Effector memory CD8-positive, alpha-beta T cell (primary cell): ENCODE measurements at regions not wholly inside any gene's neighbourhood (a gene's known extent, or its start where the extent isn't known, plus 50 kb on each side); places are given as distances from the start of the nearest gene placed in this dataset.

Experiments
- ATAC-seq: fragments of 150-1000 bp; cut with Tn5 transposase; replicated peaks from 2 replicates; pipeline ENCODE4 v1.10.0; 2021; ENCODE audit warnings: mild to moderate bottlenecking, moderate library complexity
- DNase-seq, 3 experiments: peaks; one replicate each; pipeline ENCODE4 v3.0.0; 2021
- H3K27ac Mint-ChIP-seq, 2 donors: one replicate each; pipeline ENCODE4 v1.8.0; 2022; ENCODE audit warnings: mild to moderate bottlenecking in 2 of 2, mixed read lengths in 2 of 2, moderate library complexity in 2 of 2
- H3K27me3 Mint-ChIP-seq, 2 donors: one replicate each; pipeline ENCODE4 v1.8.0; 2022; ENCODE audit warnings: mixed read lengths in 2 of 2
- H3K36me3 Mint-ChIP-seq: one replicate; pipeline ENCODE4 v1.8.0; 2022; ENCODE audit warnings: mild to moderate bottlenecking, moderate library complexity, mixed read lengths; ENCODE audit not compliant: insufficient read depth
- H3K4me1 Mint-ChIP-seq, 2 donors: one replicate each; pipeline ENCODE4 v1.8.0; 2022; ENCODE audit warnings: low read depth in 2 of 2, mixed read lengths in 2 of 2
- H3K4me3 Mint-ChIP-seq, 2 donors: one replicate each; pipeline ENCODE4 v1.8.0; 2022; ENCODE audit warnings: mild to moderate bottlenecking in 2 of 2, mixed read lengths in 2 of 2, moderate library complexity in 2 of 2
- H3K9me3 Mint-ChIP-seq, 2 donors: one replicate each; pipeline ENCODE4 v1.8.0; 2022; ENCODE audit warnings: mixed read lengths in 2 of 2

DNA sequence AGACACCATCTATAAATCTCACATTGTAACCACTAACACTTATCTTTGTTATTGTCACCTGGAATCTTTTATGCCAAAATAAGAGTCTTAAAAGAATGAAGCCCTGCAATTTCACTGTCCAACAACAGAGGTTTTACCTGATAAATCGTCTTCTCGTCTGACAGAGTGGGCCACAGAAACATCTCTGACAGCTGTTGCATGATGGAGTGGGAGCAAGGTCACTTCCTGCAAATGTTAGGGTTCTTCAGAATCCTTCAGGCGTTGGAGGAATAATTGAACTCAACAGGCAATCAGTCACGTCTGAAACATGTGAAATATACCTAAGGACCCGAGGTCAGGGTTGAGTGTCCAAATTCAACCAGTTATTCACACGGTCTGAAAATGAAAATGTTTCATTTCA, 353.6 kb downstream of the TRIML1 start:
- no peak for DNase-seq
- no peak overlapping the region for H3K27ac Mint-ChIP-seq
- H3K4me1 Mint-ChIP-seq: no peaks in the 10 kb centered on the region
- H3K9me3 Mint-ChIP-seq: peaks cover 4 to 10% of the 10 kb centered on the region in 2 donors
- no peak overlapping the region for H3K4me3 Mint-ChIP-seq
- no peak for ATAC-seq
- H3K36me3 Mint-ChIP-seq: no peaks in the 10 kb centered on the region
- H3K27me3 Mint-ChIP-seq: no peaks in the 10 kb centered on the region

DNA sequence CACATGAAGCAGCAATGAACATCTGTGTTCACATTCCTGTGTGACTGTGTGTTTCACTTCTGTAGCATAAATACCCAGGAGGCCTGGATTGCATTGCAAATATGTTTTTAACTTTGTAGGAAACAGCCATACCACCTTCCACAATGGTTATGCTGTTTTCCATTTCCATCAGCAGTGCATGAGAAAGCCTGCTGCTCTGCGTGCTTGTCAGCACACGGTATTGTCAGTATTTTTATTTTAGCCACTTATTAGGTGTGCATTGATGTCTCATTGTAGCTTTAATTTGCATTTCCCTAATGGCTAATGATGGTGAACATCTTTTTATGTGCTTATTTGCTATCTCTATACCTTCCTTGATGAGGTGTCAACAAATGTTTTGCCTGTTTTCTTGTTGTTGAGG, 355.9 kb downstream of the TRIML1 start:
- Mint-ChIP-seq H3K4me1 (no peaks in the 10 kb centered on the region), H3K4me3 (no peak overlapping the region), H3K27me3 (no peaks in the 10 kb centered on the region), H3K9me3 (peaks cover 8 to 9% of the 10 kb centered on the region in 2 donors), H3K36me3 (no peaks in the 10 kb centered on the region), H3K27ac (no peak overlapping the region)
- ATAC-seq (no peak), DNase-seq (no peak)

GRCh38 chr4:188511431-188511830, 372.2 kb downstream of the TRIML1 start:
- Mint-ChIP-seq H3K36me3 (no peaks in the 10 kb centered on the region), H3K27ac (no peak overlapping the region), H3K4me3 (no peak overlapping the region), H3K9me3 (peaks cover 32 to 48% of the 10 kb centered on the region in 2 donors), H3K4me1 (no peaks in the 10 kb centered on the region), H3K27me3 (no peaks in the 10 kb centered on the region)
- no peak for ATAC-seq
- no peak for DNase-seq

DNA sequence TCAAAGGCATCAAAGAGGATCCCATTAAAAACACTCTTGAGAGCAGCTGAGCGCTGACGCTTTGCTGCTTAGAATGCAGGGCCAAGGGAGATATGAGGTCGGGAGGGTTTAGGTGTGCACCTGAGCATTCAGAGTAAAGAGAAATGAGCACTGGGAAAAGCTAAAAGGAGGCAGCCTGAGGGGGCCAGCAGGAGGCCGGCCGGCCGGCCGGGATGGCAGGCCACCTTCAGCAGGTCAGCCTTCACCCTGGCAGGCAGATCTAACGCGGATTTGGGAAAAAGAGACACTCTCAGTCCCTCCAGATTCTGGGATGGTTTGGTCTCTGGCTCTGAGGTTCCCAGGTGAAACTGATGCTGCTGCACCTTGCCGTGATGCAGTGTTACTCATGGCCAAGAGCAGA, 393.5 kb downstream of the TRIML1 start:
- Mint-ChIP-seq H3K4me1 (no peaks in the 10 kb centered on the region), H3K36me3 (no peaks in the 10 kb centered on the region), H3K27ac (no peak overlapping the region), H3K4me3 (no peak overlapping the region), H3K27me3 (no peaks in the 10 kb centered on the region), H3K9me3 (peaks cover 4 to 23% of the 10 kb centered on the region in 2 donors)
- ATAC-seq (no peak), DNase-seq (no peak)

DNA sequence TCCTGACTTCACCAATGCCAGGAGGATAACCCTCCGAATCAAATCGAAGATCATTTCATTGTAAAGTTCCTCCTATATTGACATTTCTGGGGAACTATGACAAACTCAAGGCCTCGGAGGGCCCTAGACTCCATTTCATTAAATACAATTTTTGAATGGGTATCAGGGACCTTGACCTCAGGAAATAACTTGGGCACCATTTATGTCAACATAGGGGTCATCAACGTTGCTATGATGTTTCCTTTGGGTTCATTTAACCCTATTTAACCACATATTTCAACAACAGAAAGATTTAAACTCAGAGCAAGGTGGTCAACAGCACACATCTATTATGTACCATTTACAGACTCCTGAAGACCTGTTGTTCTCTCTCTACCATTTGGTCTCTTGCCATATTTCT, 395.1 kb downstream of the TRIML1 start:
- no peaks in the 10 kb centered on the region for H3K27me3 Mint-ChIP-seq
- H3K27ac Mint-ChIP-seq: no peak overlapping the region
- no peak overlapping the region for H3K4me3 Mint-ChIP-seq
- H3K9me3 Mint-ChIP-seq: peaks cover 4 to 23% of the 10 kb centered on the region in 2 donors
- no peak for ATAC-seq
- DNase-seq: no peak
- no peaks in the 10 kb centered on the region for H3K4me1 Mint-ChIP-seq
- H3K36me3 Mint-ChIP-seq: no peaks in the 10 kb centered on the region

GRCh38 chr4:188534917-188535316, 395.7 kb downstream of the TRIML1 start:
- Mint-ChIP-seq H3K27ac (no peak overlapping the region), H3K27me3 (no peaks in the 10 kb centered on the region), H3K9me3 (peaks cover 4 to 23% of the 10 kb centered on the region in 2 donors), H3K36me3 (no peaks in the 10 kb centered on the region), H3K4me1 (no peaks in the 10 kb centered on the region), H3K4me3 (no peak overlapping the region)
- DNase-seq: no peak
- ATAC-seq: no peak

DNA sequence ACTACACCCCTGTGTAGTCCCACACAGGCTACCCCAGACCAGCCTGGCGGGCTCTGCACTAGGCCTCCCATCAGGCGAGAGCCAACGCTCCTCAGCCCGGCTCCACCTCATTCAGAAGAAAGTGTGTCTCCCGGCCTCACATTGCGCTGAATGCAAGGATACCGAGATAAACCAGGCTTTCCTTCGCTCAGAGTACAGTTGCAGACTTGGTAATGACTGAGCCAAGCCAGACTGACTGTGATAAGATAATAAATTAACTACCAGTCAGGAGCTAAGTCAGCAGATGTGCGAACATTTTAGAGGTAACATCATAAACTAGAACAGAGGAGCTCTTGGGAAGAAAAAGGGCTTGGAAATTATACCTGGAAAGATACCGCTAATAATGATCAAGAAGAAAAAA, 397.6 kb downstream of the TRIML1 start:
- no peaks in the 10 kb centered on the region for H3K4me1 Mint-ChIP-seq
- peaks cover 6 to 23% of the 10 kb centered on the region in 2 donors for H3K9me3 Mint-ChIP-seq
- H3K27ac Mint-ChIP-seq: no peak overlapping the region
- H3K27me3 Mint-ChIP-seq: no peaks in the 10 kb centered on the region
- ATAC-seq (no peak), DNase-seq (no peak)
- H3K36me3 Mint-ChIP-seq: no peaks in the 10 kb centered on the region
- H3K4me3 Mint-ChIP-seq: no peak overlapping the region

GRCh38 chr4:188550296-188550695, 411.1 kb downstream of the TRIML1 start:
- Mint-ChIP-seq H3K4me3 (no peak overlapping the region), H3K27me3 (no peaks in the 10 kb centered on the region), H3K36me3 (peaks cover 3% of the 10 kb centered on the region), H3K4me1 (no peaks in the 10 kb centered on the region), H3K9me3 (peaks cover 9 to 11% of the 10 kb centered on the region in 2 donors), H3K27ac (no peak overlapping the region)
- DNase-seq (no peak), ATAC-seq (no peak)

DNA sequence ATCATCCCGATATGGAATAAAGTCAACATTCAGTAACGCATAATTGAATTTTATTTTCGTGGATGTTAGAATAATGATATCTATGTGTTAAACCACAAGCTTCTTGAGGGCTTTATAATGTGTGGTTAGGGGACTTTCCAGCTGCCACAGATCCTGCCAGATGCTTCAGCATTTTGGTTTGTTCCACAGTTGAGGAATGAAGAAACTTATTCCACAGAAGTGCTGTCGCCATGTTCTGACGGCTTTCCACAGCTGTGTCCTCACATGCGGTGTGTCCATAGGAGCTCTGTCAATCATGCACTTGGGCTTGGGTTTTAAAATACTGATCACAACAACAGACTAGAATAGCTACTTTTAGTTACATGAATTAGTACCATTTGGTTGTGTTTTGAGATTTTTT, 411.9 kb downstream of the TRIML1 start:
- Mint-ChIP-seq H3K4me1 (no peaks in the 10 kb centered on the region), H3K27me3 (no peaks in the 10 kb centered on the region), H3K9me3 (peaks cover 10 to 11% of the 10 kb centered on the region in 2 donors), H3K36me3 (peaks cover 3% of the 10 kb centered on the region), H3K4me3 (no peak overlapping the region), H3K27ac (no peak overlapping the region)
- ATAC-seq (no peak), DNase-seq (no peak)

GRCh38 chr4:188552741-188553275, 413.6 kb downstream of the TRIML1 start:
- no peak for DNase-seq
- H3K4me1 Mint-ChIP-seq: no peaks in the 10 kb centered on the region
- peaks cover 3% of the 10 kb centered on the region for H3K36me3 Mint-ChIP-seq
- H3K27ac Mint-ChIP-seq: no peak overlapping the region
- H3K4me3 Mint-ChIP-seq: no peak overlapping the region
- ATAC-seq: no peak
- H3K9me3 Mint-ChIP-seq: peaks cover 10 to 11% of the 10 kb centered on the region in 2 donors
- no peaks in the 10 kb centered on the region for H3K27me3 Mint-ChIP-seq

GRCh38 chr4:188554413-188554812, 415.2 kb downstream of the TRIML1 start:
- Mint-ChIP-seq H3K4me1 (no peaks in the 10 kb centered on the region), H3K9me3 (peaks cover 10 to 11% of the 10 kb centered on the region in 2 donors), H3K4me3 (no peak overlapping the region), H3K27ac (no peak overlapping the region), H3K36me3 (peaks cover 3% of the 10 kb centered on the region), H3K27me3 (no peaks in the 10 kb centered on the region)
- ATAC-seq (no peak), DNase-seq (no peak)

DNA sequence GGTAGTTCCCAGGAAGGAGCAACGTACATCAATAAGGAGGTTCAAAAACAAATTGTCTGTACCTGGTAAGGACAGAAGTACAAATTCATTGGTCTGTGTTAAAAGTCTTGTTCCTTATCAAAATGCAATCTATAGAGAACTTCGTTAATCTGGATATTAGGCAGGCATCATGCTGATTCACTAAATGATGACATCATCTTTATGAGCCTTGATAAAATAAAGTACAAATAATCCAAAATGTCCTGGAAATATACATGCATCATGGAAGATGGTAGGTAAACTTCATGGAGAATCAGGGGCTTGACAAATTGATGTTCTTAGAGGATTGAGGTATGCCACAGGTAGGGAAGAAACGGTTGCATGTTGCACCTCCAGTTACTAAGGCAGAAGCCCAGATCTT, 433.9 kb downstream of the TRIML1 start:
- H3K4me3 Mint-ChIP-seq: no peak overlapping the region
- no peaks in the 10 kb centered on the region for H3K4me1 Mint-ChIP-seq
- H3K36me3 Mint-ChIP-seq: no peaks in the 10 kb centered on the region
- peaks cover 11 to 23% of the 10 kb centered on the region in 2 donors for H3K9me3 Mint-ChIP-seq
- no peaks in the 10 kb centered on the region for H3K27me3 Mint-ChIP-seq
- no peak for DNase-seq
- ATAC-seq: no peak
- no peak overlapping the region for H3K27ac Mint-ChIP-seq

- no peaks in the 10 kb centered on the region for H3K27me3 Mint-ChIP-seq
- ATAC-seq (no peak), DNase-seq (no peak)
- H3K4me3 Mint-ChIP-seq: no peak overlapping the region
- H3K27ac Mint-ChIP-seq: no peak overlapping the region
- H3K36me3 Mint-ChIP-seq: no peaks in the 10 kb centered on the region
- peaks cover 14 to 15% of the 10 kb centered on the region in 2 donors for H3K9me3 Mint-ChIP-seq
- no peaks in the 10 kb centered on the region for H3K4me1 Mint-ChIP-seq
Observed at GRCh38 chr4:188578657-188579056, 439.4 kb downstream of the TRIML1 start.

DNA sequence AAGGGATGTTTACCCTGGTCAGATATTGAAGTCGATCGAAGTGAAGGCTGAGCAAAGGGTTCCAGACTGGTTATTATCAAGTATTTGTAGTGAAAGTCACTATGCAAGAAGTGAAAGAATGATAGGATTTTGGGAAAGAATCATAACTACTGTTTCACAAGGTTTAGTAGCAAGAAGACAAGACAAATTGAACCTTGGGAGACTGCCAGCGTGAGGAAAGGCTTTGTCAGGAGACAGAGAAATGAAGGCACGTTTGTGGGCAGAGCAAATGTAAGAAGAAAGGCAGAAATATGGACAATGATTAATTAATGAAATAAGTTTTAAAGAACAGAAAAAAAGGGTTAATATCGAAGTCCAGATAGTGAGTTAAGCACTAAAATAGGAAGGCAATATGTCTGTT, 456.8 kb downstream of the TRIML1 start:
- Mint-ChIP-seq H3K4me1 (no peaks in the 10 kb centered on the region), H3K4me3 (no peak overlapping the region), H3K27me3 (no peaks in the 10 kb centered on the region), H3K9me3 (peaks cover 15 to 17% of the 10 kb centered on the region in 2 donors), H3K27ac (no peak overlapping the region), H3K36me3 (no peaks in the 10 kb centered on the region)
- ATAC-seq (no peak), DNase-seq (no peak)

DNA sequence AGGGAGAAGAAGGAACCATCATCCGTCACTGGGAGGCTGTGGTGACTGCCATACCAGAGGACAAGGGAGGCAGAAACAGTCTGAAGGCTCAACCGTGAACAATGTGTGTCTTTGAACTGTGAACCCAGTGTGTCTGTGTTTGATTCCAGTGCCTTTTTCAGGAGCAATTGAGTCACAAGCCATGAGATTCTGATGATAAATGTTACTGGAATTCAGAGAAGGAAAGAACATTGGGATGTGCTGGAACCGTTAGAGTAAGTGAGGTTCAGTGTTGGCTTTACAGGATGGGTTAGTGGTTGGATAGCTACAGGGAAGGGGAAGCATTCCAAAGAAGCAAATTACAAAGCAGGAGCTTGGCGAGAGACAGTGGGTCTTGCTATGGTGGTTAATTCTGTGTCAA, 464.4 kb downstream of the TRIML1 start:
- H3K27me3 Mint-ChIP-seq: no peaks in the 10 kb centered on the region
- no peak for DNase-seq

More for the DNA sequence above, 464.4 kb downstream of the TRIML1 start:
- Mint-ChIP-seq H3K36me3 (no peaks in the 10 kb centered on the region), H3K4me1 (no peaks in the 10 kb centered on the region), H3K27ac (no peak overlapping the region), H3K9me3 (peaks cover 11 to 17% of the 10 kb centered on the region in 2 donors), H3K4me3 (no peak overlapping the region)
- no peak for ATAC-seq
